H1 (cell line): ENCODE measurements at regions not wholly inside any gene's neighbourhood (a gene's known extent, or its start where the extent isn't known, plus 50 kb on each side); places are given as distances from the start of the nearest gene placed in this dataset.

ENCODE experiments used
- CTCF ChIA-PET: fragments of 300-600 bp; sonication (Branson Sonifier 250); formaldehyde crosslinking; loops from one replicate; lab custom pipeline; 2021; ENCODE audit not compliant: partially characterized antibody; lab: Charles Lee
- POLR2A ChIA-PET: fragments of 300-600 bp; sonication (Branson Sonifier 250); formaldehyde crosslinking; loops from one replicate; lab custom pipeline; 2021; ENCODE audit warnings: inconsistent platforms; ENCODE audit not compliant: partially characterized antibody; lab: Charles Lee
- DNase-seq, 2 experiments: peaks; one replicate each; pipeline versions ENCODE4 v3.0.0 to v3.0.0-alpha.2; 2010 to 2022; ENCODE audit warnings: low spot score in 2 of 2, low read depth in 1 of 2, mixed read lengths in 1 of 2
- FAIRE-seq: peaks from 2 replicates; lab custom pipeline; 2011; peaks lifted over from hg19 to GRCh38; lab: Jason Lieb, UNC
- H2AFZ ChIP-seq: 2 replicates; pipeline ENCODE4 v1.8.1; 2012; ENCODE audit warnings: low read length, inconsistent platforms
- H2AK5ac ChIP-seq: 2 replicates; pipeline ENCODE4 v1.6.1; 2013; ENCODE audit warnings: low read depth, low read length
- H2BK120ac ChIP-seq: replicated peaks from 2 replicates; pipeline ENCODE3; 2013; ENCODE audit warnings: low read depth, low read length, inconsistent platforms
- H2BK12ac ChIP-seq: 2 replicates; pipeline ENCODE4 v1.6.1; 2013; ENCODE audit warnings: low read depth, low read length
- H2BK15ac ChIP-seq: 2 replicates; pipeline ENCODE4 v1.6.1; 2013; ENCODE audit warnings: low read length
- H2BK20ac ChIP-seq: 2 replicates; pipeline ENCODE4 v1.6.1; 2013; ENCODE audit warnings: low read length
- H2BK5ac ChIP-seq: 2 replicates; pipeline ENCODE4 v1.6.1; 2013; ENCODE audit warnings: low read depth, low read length
- H3K14ac ChIP-seq: 2 replicates; pipeline ENCODE4 v1.6.1; 2013; ENCODE audit warnings: inconsistent platforms; ENCODE audit not compliant: insufficient read length
- H3K18ac ChIP-seq: 2 replicates; pipeline ENCODE4 v1.6.1; 2013; ENCODE audit warnings: low read length; ENCODE audit errors: extremely low read depth
- H3K23ac ChIP-seq: 2 replicates; pipeline ENCODE4 v1.6.1; 2013; ENCODE audit warnings: inconsistent platforms; ENCODE audit not compliant: insufficient read length
- H3K23me2 ChIP-seq: 2 replicates; pipeline ENCODE4 v1.6.1; 2013; ENCODE audit warnings: low read depth, low read length
- H3K27ac ChIP-seq: 2 replicates; pipeline ENCODE4 v1.6.1; 2011; ENCODE audit warnings: low read depth, low read length, inconsistent platforms
- H3K27me3 ChIP-seq, 4 experiments: replicated peaks in 1 of 4; 1 replicate in 1 of 4; 2 replicates in 3 of 4; pipeline versions ENCODE4 v1.6.1 to v1.8.1; 2011 to 2013; ENCODE audit warnings: low read length in 3 of 4, mild to moderate bottlenecking in 3 of 4, inconsistent platforms in 2 of 4, mixed read lengths in 2 of 4, moderate library complexity in 1 of 4; ENCODE audit not compliant: control insufficient read depth in 3 of 4, insufficient read depth in 3 of 4; ENCODE audit errors: extremely low read depth in 1 of 4
- H3K36me3 ChIP-seq, 4 experiments: 2 replicates each; pipeline versions ENCODE4 v1.6.1 to v1.8.1; 2011 to 2013; ENCODE audit warnings: mild to moderate bottlenecking in 4 of 4, low read length in 3 of 4, moderate library complexity in 2 of 4, control low read depth in 1 of 4, inconsistent platforms in 1 of 4; ENCODE audit not compliant: insufficient read depth in 4 of 4, control insufficient read depth in 2 of 4
- H3K4ac ChIP-seq: replicated peaks from 2 replicates; pipeline ENCODE3; 2013; ENCODE audit warnings: low read length, low read depth, mixed read lengths, inconsistent platforms; ENCODE audit not compliant: insufficient read length
- H3K4me1 ChIP-seq, 4 experiments: replicated peaks in 1 of 4; 1 replicate in 1 of 4; 2 replicates in 3 of 4; pipeline versions ENCODE4 v1.6.1 to v1.8.1; 2011 to 2013; ENCODE audit warnings: low read length in 3 of 4, inconsistent platforms in 2 of 4, mixed read lengths in 1 of 4; ENCODE audit not compliant: insufficient read depth in 4 of 4, control insufficient read depth in 3 of 4
- H3K4me2 ChIP-seq, 2 experiments: 2 replicates each; pipeline versions ENCODE4 v1.6.1 to v1.8.1; 2011 to 2013; ENCODE audit warnings: low read depth in 2 of 2, low read length in 2 of 2, control low read depth in 1 of 2, inconsistent platforms in 1 of 2, mild to moderate bottlenecking in 1 of 2; ENCODE audit not compliant: insufficient read depth in 1 of 2
- H3K4me3 ChIP-seq, 4 experiments: fragments of 200-600, 300-600 bp in 1 of 4; sonication (generic), shearing (Covaris generic), sonication (Bioruptor Twin) in 1 of 4; 2 replicates each; pipeline versions ENCODE4 v1.5.1 to v1.8.1; 2011 to 2016; ENCODE audit warnings: low read length in 4 of 4, low read depth in 3 of 4, control low read depth in 2 of 4, inconsistent platforms in 2 of 4, mild to moderate bottlenecking in 2 of 4, mixed read lengths in 1 of 4, moderate library complexity in 1 of 4; ENCODE audit not compliant: insufficient read depth in 2 of 4; ENCODE audit errors: extremely low read depth in 1 of 4
- H3K56ac ChIP-seq: replicated peaks from 2 replicates; pipeline ENCODE3; 2013; ENCODE audit warnings: low read depth, mild to moderate bottlenecking, mixed read lengths, low read length, inconsistent platforms; ENCODE audit not compliant: insufficient read length
- H3K79me1 ChIP-seq: 2 replicates; pipeline ENCODE4 v1.6.1; 2013; ENCODE audit warnings: low read depth, low read length, control low read depth
- H3K79me2 ChIP-seq, 2 experiments: 2 replicates each; pipeline versions ENCODE4 v1.6.1 to v1.8.1; 2012 to 2013; ENCODE audit warnings: low read length in 2 of 2, mild to moderate bottlenecking in 2 of 2, inconsistent platforms in 1 of 2; ENCODE audit not compliant: insufficient read depth in 2 of 2, control insufficient read depth in 1 of 2
- H3K9ac ChIP-seq, 4 experiments: replicated peaks in 1 of 4; 1 replicate in 1 of 4; 2 replicates in 3 of 4; pipeline versions ENCODE4 v1.6.1 to v1.8.1; 2011 to 2013; ENCODE audit warnings: low read depth in 3 of 4, low read length in 3 of 4, control low read depth in 2 of 4, mild to moderate bottlenecking in 2 of 4, moderate library complexity in 2 of 4, inconsistent platforms in 1 of 4; ENCODE audit errors: extremely low read depth in 1 of 4
- H3K9me3 ChIP-seq, 2 experiments: 2 replicates each; pipeline versions ENCODE4 v1.6.1 to v1.8.1; 2012 to 2013; ENCODE audit warnings: mild to moderate bottlenecking in 2 of 2, moderate library complexity in 2 of 2, control low read depth in 1 of 2, inconsistent platforms in 1 of 2, low read depth in 1 of 2, low read length in 1 of 2, mixed read lengths in 1 of 2; ENCODE audit not compliant: insufficient read depth in 2 of 2
- H4K20me1 ChIP-seq, 2 experiments: replicated peaks in 1 of 2; 2 replicates each; pipeline versions ENCODE3 to v1.8.1; 2011 to 2013; ENCODE audit warnings: inconsistent platforms in 2 of 2, low read length in 2 of 2, mild to moderate bottlenecking in 1 of 2; ENCODE audit not compliant: insufficient read depth in 2 of 2, control insufficient read depth in 1 of 2
- H4K5ac ChIP-seq: 2 replicates; pipeline ENCODE4 v1.6.1; 2013; ENCODE audit warnings: low read length, low read depth, mixed read lengths, inconsistent platforms; ENCODE audit not compliant: insufficient read length
- H4K8ac ChIP-seq: 2 replicates; pipeline ENCODE4 v1.8.0; 2013; ENCODE audit warnings: mild to moderate bottlenecking, moderate library complexity, low read length, inconsistent platforms; ENCODE audit not compliant: insufficient read depth; ENCODE audit errors: extremely low read depth
- H4K91ac ChIP-seq: replicated peaks from 2 replicates; pipeline ENCODE3; 2013; ENCODE audit warnings: low read length, mixed read lengths, inconsistent platforms; ENCODE audit not compliant: insufficient read length
- ATF2 ChIP-seq: IDR thresholded peaks from 2 replicates; pipeline ENCODE4 v1.6.1; 2012; ENCODE audit warnings: low read length, inconsistent platforms
- CEBPB ChIP-seq: IDR thresholded peaks from 2 replicates; pipeline ENCODE4 v1.6.1; 2012; ENCODE audit warnings: low read depth, low read length
- GTF2F1 ChIP-seq: IDR thresholded peaks from 2 replicates; pipeline ENCODE4 v1.6.1; 2012; ENCODE audit warnings: low read depth, low read length, improper control_type of control experiment, borderline replicate concordance
- KDM1A ChIP-seq: fragments of 200-600, 300-600 bp; sonication (generic); IDR thresholded peaks from 2 replicates; pipeline ENCODE4 v1.7.1; 2016; ENCODE audit warnings: mild to moderate bottlenecking, low read length, borderline replicate concordance
- MAX ChIP-seq: IDR thresholded peaks from 2 replicates; pipeline ENCODE4 v1.6.1; 2012; ENCODE audit warnings: inconsistent platforms
- NRF1 ChIP-seq: IDR thresholded peaks from 2 replicates; pipeline ENCODE4 v1.6.1; 2011; ENCODE audit warnings: mild to moderate bottlenecking, low read depth, low read length, improper control_type of control experiment
- PHF8 ChIP-seq: fragments of 200-600 bp; sonication (generic); conservative IDR thresholded peaks from 2 replicates; pipeline ENCODE4 v1.7.1; 2012; ENCODE audit warnings: low read depth, mild to moderate bottlenecking, inconsistent platforms, low read length, moderate library complexity
- SIN3A ChIP-seq, 2 experiments: IDR thresholded peaks in 1 of 2; conservative IDR thresholded peaks in 1 of 2; 2 replicates each; pipeline ENCODE4 v1.6.1; 2011 to 2012; ENCODE audit warnings: low read length in 2 of 2, improper control_type of control experiment in 1 of 2, low read depth in 1 of 2, mild to moderate bottlenecking in 1 of 2
- SP2 ChIP-seq: IDR thresholded peaks from 2 replicates; pipeline ENCODE4 v1.6.1; 2012; ENCODE audit warnings: mild to moderate bottlenecking, low read length, inconsistent platforms
- SRF ChIP-seq: IDR thresholded peaks from 2 replicates; pipeline ENCODE4 v1.6.1; 2011; ENCODE audit warnings: mild to moderate bottlenecking, low read depth, low read length, moderate library complexity
- TBP ChIP-seq: IDR thresholded peaks from 2 replicates; pipeline ENCODE4 v1.6.1; 2011; ENCODE audit warnings: low read depth, low read length, improper control_type of control experiment
- WGBS, 2 experiments: shearing (Covaris generic) in 1 of 2; methylation state at CpG; one replicate each; pipeline versions ENCODE4 v1.1.6 to v1.1.7; 2013 to 2015; ENCODE audit warnings: low lambda C conversion rate in 2 of 2, mixed read lengths in 2 of 2, inconsistent platforms in 1 of 2, low coverage in 1 of 2, missing lambda C conversion rate in 1 of 2; ENCODE audit not compliant: insufficient replicate concordance in 2 of 2, insufficient coverage in 1 of 2, insufficient read length in 1 of 2; ENCODE audit errors: extremely low coverage in 1 of 2, missing lambda C conversion rate in 1 of 2; 5-methylcytosine and 5-hydroxymethylcytosine counted together

DNA sequence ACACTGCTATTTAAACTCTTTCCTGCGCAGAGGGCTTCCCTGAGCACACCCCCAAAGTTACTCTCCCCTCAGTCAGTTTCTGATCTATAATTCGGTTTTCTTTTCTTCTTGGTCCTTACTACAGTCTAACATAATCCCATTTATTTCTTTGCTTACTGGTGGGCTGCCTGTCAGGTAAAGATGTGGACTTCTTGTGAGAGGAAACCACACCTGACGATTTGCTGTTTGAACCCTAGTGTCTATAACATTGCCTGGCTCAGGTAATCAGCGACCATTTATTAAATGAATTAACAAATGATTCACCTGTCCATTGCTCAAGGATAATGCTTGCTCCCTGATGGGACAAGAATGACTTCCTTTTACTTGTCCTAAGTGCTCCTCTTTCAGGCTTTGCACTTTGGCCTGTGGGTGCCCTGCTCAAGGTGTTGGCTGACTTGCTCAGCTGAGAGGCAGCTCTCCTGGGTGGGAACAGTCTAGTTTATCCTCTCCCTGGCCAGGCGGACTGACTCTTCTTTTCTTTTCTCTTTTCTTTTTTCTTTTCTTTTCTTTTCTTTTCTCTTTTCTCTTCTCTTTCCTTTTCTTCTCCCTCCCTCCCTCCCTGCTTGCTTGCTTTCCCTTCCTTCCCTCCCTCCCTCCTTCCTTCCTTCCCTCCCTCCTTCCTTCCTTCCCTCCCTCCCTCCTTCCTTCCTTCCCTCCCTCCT, 233.1 kb downstream of the BCAS1 start:
- H3K27ac ChIP-seq = no peak overlapping the region
- H3K9ac ChIP-seq = no peak overlapping the region
- DNase-seq (no peak), FAIRE-seq (no peak)
- no peak overlapping the region for H2BK5ac ChIP-seq
- no peaks in the 10 kb centered on the region for H3K27me3 ChIP-seq
- H4K5ac ChIP-seq = no peak overlapping the region
- CTCF ChIA-PET = no interaction called here
- no peaks in the 10 kb centered on the region for H4K20me1 ChIP-seq
- H3K4ac ChIP-seq = peak overlapping the region; percentile 10
- H2AK5ac ChIP-seq = no peak overlapping the region
- no peak overlapping the region for H4K8ac ChIP-seq
- H2AFZ ChIP-seq = 0 out of 2 replicates have a peak overlapping the region, but pooled peaks have one; percentile 6
- no peak overlapping the region for H3K4me3 ChIP-seq
- H3K18ac ChIP-seq = no peak overlapping the region
- H4K91ac ChIP-seq = no peak overlapping the region
- peaks cover 0 to 3% (median 1%) of the 10 kb centered on the region in 4 experiments; a peak in 1 of 7 replicates for H3K4me1 ChIP-seq
- H3K79me2 ChIP-seq = no peaks in the 10 kb centered on the region
- H2BK20ac ChIP-seq = no peak overlapping the region
- no peak overlapping the region for H3K4me2 ChIP-seq
- no peak overlapping the region for H2BK15ac ChIP-seq
- no peaks in the 10 kb centered on the region for H3K9me3 ChIP-seq
- H3K56ac ChIP-seq = no peak overlapping the region
- no peak overlapping the region for H3K14ac ChIP-seq
- no peaks in the 10 kb centered on the region for H3K36me3 ChIP-seq
- POLR2A ChIA-PET = interaction anchor here (0.7 kb wide), 1 partner anchor 111 kb away, joined by 3 read pairs; no protein-coding TSS in a partner anchor
- WGBS, 2 experiments = 94% methylated on average over 4 of the region's 5 CpGs; no CpG with 5 or more reads in 1 of the 2 experiments
- H3K79me1 ChIP-seq = no peaks in the 10 kb centered on the region
- no peak overlapping the region for H3K23ac ChIP-seq
- no peak overlapping the region for H2BK12ac ChIP-seq
- no peaks in the 10 kb centered on the region for H3K23me2 ChIP-seq
- H2BK120ac ChIP-seq = no peak overlapping the region
- no peak for TF ChIP-seq GTF2F1
- TF ChIP-seq CEBPB = no peak
- no peak for TF ChIP-seq SRF
- no peak for TF ChIP-seq ATF2
- TF ChIP-seq PHF8 = no peak
- no peak for TF ChIP-seq SP2
- TF ChIP-seq SIN3A (conservative IDR thresholded peaks at IDR 0.05 in 1 of 2, IDR thresholded peaks at IDR 0.05 in 1 of 2; ENCODE audit: low read depth in 1 of 2, low read length in 2 of 2) = no peak
- no peak for TF ChIP-seq TBP
- no peak for TF ChIP-seq KDM1A
- no peak for TF ChIP-seq NRF1
- TF ChIP-seq MAX = no peak
